ENCODE measurements at regions not wholly inside any gene's neighbourhood (a gene's known extent, or its start where the extent isn't known, plus 50 kb on each side); places are given as distances from the start of the nearest gene placed in this dataset.

GRCh38 chr5:26802944-26803343 is 235.4 kb downstream of the CDH9 start:
- Mint-ChIP-seq H3K27me3 (no peaks in the 10 kb centered on the region), H3K4me1 (no peaks in the 10 kb centered on the region), H3K36me3 (ENCODE audit: low read depth) (no peaks in the 10 kb centered on the region), H3K9me3 (peaks cover 10% of the 10 kb centered on the region), H3K4me3 (no peak overlapping the region), H3K27ac (no peak overlapping the region)
- ChIA-PET CTCF (no interaction called here), POLR2A (no interaction called here)
- ATAC-seq (ENCODE audit: low read depth): no peak
- TF ChIP-seq CTCF (IDR thresholded peaks at IDR 0.05): no peak
- intact Hi-C loops (cut with micrococcal nuclease): loop anchor here (1.0 kb wide), 1 partner anchor 9 kb away; no protein-coding TSS in a partner anchor
- no peak for DNase-seq

- Mint-ChIP-seq H3K4me3 (no peak overlapping the region), H3K27ac (no peak overlapping the region), H3K4me1 (no peaks in the 10 kb centered on the region), H3K36me3 (ENCODE audit: low read depth) (no peaks in the 10 kb centered on the region), H3K27me3 (no peaks in the 10 kb centered on the region), H3K9me3 (peaks cover 9% of the 10 kb centered on the region)
- ChIA-PET POLR2A (no interaction called here), CTCF (no interaction called here)
- ATAC-seq (ENCODE audit: low read depth): no peak
- TF ChIP-seq CTCF (IDR thresholded peaks at IDR 0.05): no peak
- DNase-seq: no peak
- intact Hi-C loops (cut with micrococcal nuclease): no loop called here
Measured at GRCh38 chr5:26791433-26791832, 247.0 kb downstream of the CDH9 start.

- Mint-ChIP-seq H3K4me3 (no peak overlapping the region), H3K36me3 (ENCODE audit: low read depth) (no peaks in the 10 kb centered on the region), H3K27ac (no peak overlapping the region), H3K4me1 (no peaks in the 10 kb centered on the region), H3K27me3 (no peaks in the 10 kb centered on the region), H3K9me3 (peaks cover 9% of the 10 kb centered on the region)
- no peak for TF ChIP-seq CTCF (IDR thresholded peaks at IDR 0.05)
- ChIA-PET POLR2A (no interaction called here), CTCF (no interaction called here)
- ATAC-seq (ENCODE audit: low read depth) (no peak), DNase-seq (no peak)
- intact Hi-C loops (cut with micrococcal nuclease): no loop called here
Measured at GRCh38 chr5:26791021-26791420, 247.4 kb downstream of the CDH9 start.

- intact Hi-C loops (cut with micrococcal nuclease): no loop called here
- ChIA-PET POLR2A (no interaction called here), CTCF (no interaction called here)
- H3K4me3 Mint-ChIP-seq: no peak overlapping the region
- no peak for DNase-seq
- no peaks in the 10 kb centered on the region for H3K4me1 Mint-ChIP-seq
- no peak for ATAC-seq (ENCODE audit: low read depth)
- no peak overlapping the region for H3K27ac Mint-ChIP-seq
- no peaks in the 10 kb centered on the region for H3K36me3 Mint-ChIP-seq (ENCODE audit: low read depth)
- no peaks in the 10 kb centered on the region for H3K27me3 Mint-ChIP-seq
- H3K9me3 Mint-ChIP-seq: peaks cover 9% of the 10 kb centered on the region
- TF ChIP-seq CTCF (IDR thresholded peaks at IDR 0.05): no peak
Measured at GRCh38 chr5:26763215-26763614, 275.2 kb downstream of the CDH9 start.

GRCh38 chr5:26761446-26761845 is 276.9 kb downstream of the CDH9 start:
- Mint-ChIP-seq H3K4me3 (no peak overlapping the region), H3K27ac (no peak overlapping the region), H3K4me1 (no peaks in the 10 kb centered on the region), H3K27me3 (no peaks in the 10 kb centered on the region), H3K36me3 (ENCODE audit: low read depth) (no peaks in the 10 kb centered on the region), H3K9me3 (peaks cover 4% of the 10 kb centered on the region)
- no peak for TF ChIP-seq CTCF (IDR thresholded peaks at IDR 0.05)
- ATAC-seq (ENCODE audit: low read depth) (no peak), DNase-seq (no peak)
- intact Hi-C loops (cut with micrococcal nuclease): no loop called here
- ChIA-PET CTCF (no interaction called here), POLR2A (no interaction called here)

Measured in activated B cell treated with CpG ODN at 0.5 μM for 24 hours (primary cell).